GM23338 (cell line): ENCODE measurements at regions not wholly inside any gene's neighbourhood (a gene's known extent, or its start where the extent isn't known, plus 50 kb on each side); places are given as distances from the start of the nearest gene placed in this dataset.

Experiments
- ATAC-seq: fragments of 200-7000 bp; cut with Tn5 transposase; 3 replicates; pipeline ENCODE4 v1.9.1; 2020
- DNase-seq: peaks from one replicate; pipeline ENCODE4 v3.0.0-alpha.2; 2015; ENCODE audit warnings: low spot score
- H2AFZ ChIP-seq: fragments of 200-600 bp; sonication (generic); 2 replicates; pipeline ENCODE4 v1.8.0; 2016; ENCODE audit warnings: antibody characterized with exemption, mild to moderate bottlenecking, moderate library complexity
- H3F3A ChIP-seq: fragments of 200-600 bp; sonication (generic); replicated peaks from 2 replicates; pipeline ENCODE4 v1.8.0; 2017; ENCODE audit warnings: antibody characterized with exemption, mixed run types, low read depth
- H3K27ac ChIP-seq: fragments of 200-600 bp; sonication (generic); 2 replicates; pipeline ENCODE4 v1.6.1; 2016; ENCODE audit warnings: low read depth
- H3K27me3 ChIP-seq: fragments of 200-600 bp; sonication (generic); 2 replicates; pipeline ENCODE4 v1.8.0; 2016; ENCODE audit warnings: mild to moderate bottlenecking, mixed run types, moderate library complexity; ENCODE audit not compliant: insufficient read depth
- H3K36me3 ChIP-seq: fragments of 200-600 bp; sonication (generic); 2 replicates; pipeline ENCODE4 v1.8.0; 2016; ENCODE audit warnings: mild to moderate bottlenecking; ENCODE audit not compliant: insufficient read depth
- H3K4me1 ChIP-seq: fragments of 200-600 bp; sonication (generic); 2 replicates; pipeline ENCODE4 v1.8.0; 2016; ENCODE audit warnings: mild to moderate bottlenecking, moderate library complexity; ENCODE audit not compliant: insufficient read depth
- H3K4me2 ChIP-seq: fragments of 200-600 bp; sonication (generic); 2 replicates; pipeline ENCODE4 v1.7.1; 2017; ENCODE audit warnings: mixed run types
- H3K4me3 ChIP-seq: fragments of 200-600 bp; sonication (generic); 2 replicates; pipeline ENCODE4 v1.6.1; 2016; ENCODE audit warnings: mixed run types
- H3K79me2 ChIP-seq: fragments of 200-600 bp; sonication (generic); replicated peaks from 2 replicates; pipeline ENCODE4 v1.8.0; 2017; ENCODE audit warnings: mild to moderate bottlenecking; ENCODE audit not compliant: insufficient read depth
- H3K9me2 ChIP-seq: fragments of 200-600 bp; sonication (generic); 2 replicates; pipeline ENCODE4 v1.8.0; 2017; ENCODE audit not compliant: insufficient read depth
- H4K20me1 ChIP-seq: fragments of 200-600 bp; sonication (generic); replicated peaks from 2 replicates; pipeline ENCODE4 v1.8.0; 2017; ENCODE audit warnings: mild to moderate bottlenecking; ENCODE audit not compliant: insufficient read depth
- H3K27ac Mint-ChIP-seq: 2 replicates; pipeline ENCODE4 v1.8.0; 2020; ENCODE audit warnings: inconsistent platforms, mild to moderate bottlenecking, moderate library complexity, mixed read lengths
- H3K27me3 Mint-ChIP-seq: 3 replicates; pipeline ENCODE4 v1.8.0; 2022; ENCODE audit warnings: low read depth, mild to moderate bottlenecking, moderate library complexity, mixed read lengths, inconsistent platforms; ENCODE audit not compliant: insufficient read depth, poor library complexity
- H3K36me3 Mint-ChIP-seq: 3 replicates; pipeline ENCODE4 v1.8.0; 2021; ENCODE audit warnings: low read depth, mild to moderate bottlenecking, inconsistent platforms, moderate library complexity, mixed read lengths
- H3K4me1 Mint-ChIP-seq: 3 replicates; pipeline ENCODE4 v1.8.0; 2020; ENCODE audit warnings: mild to moderate bottlenecking, inconsistent platforms, mixed read lengths
- H3K4me3 Mint-ChIP-seq: 3 replicates; pipeline ENCODE4 v1.8.0; 2021; ENCODE audit warnings: moderate library complexity, mild to moderate bottlenecking, inconsistent platforms, mixed read lengths
- H3K9me3 Mint-ChIP-seq: 3 replicates; pipeline ENCODE4 v1.8.0; 2020; ENCODE audit warnings: moderate library complexity, mild to moderate bottlenecking, inconsistent platforms, mixed read lengths
- CREB1 ChIP-seq: fragments of 250-450 bp; sonication (Bioruptor Pico); IDR thresholded peaks from 2 replicates; pipeline ENCODE4 v1.5.0; 2020; ENCODE audit warnings: low read depth, mild to moderate bottlenecking, moderate library complexity
- CTCF ChIP-seq, 2 experiments: fragments of 200-600 bp in 1 of 2; sonication (generic) in 1 of 2; conservative IDR thresholded peaks; 2 replicates each; pipeline versions ENCODE4 v1.5.1 to v1.6.1; 2016 to 2017; ENCODE audit warnings: antibody characterized with exemption in 2 of 2, low read depth in 2 of 2, mild to moderate bottlenecking in 2 of 2, moderate library complexity in 1 of 2
- ETS1 ChIP-seq: IDR thresholded peaks from 2 replicates; pipeline ENCODE4 v1.6.1; 2016; ENCODE audit warnings: antibody characterized with exemption
- EZH2 ChIP-seq: fragments of 200-600 bp; sonication (generic); IDR thresholded peaks from one replicate; pipeline ENCODE4 v1.8.0; 2017; ENCODE audit warnings: antibody characterized with exemption, mild to moderate bottlenecking, low read depth; ENCODE audit not compliant: unreplicated experiment
- EZH2phosphoT487 ChIP-seq: fragments of 200-600 bp; sonication (generic); IDR thresholded peaks from one replicate; pipeline ENCODE4 v1.8.1; 2018; ENCODE audit warnings: antibody characterized with exemption; ENCODE audit not compliant: unreplicated experiment
- JUNB ChIP-seq: IDR thresholded peaks from one replicate; pipeline ENCODE4 v1.6.1; 2016; ENCODE audit warnings: antibody characterized with exemption; ENCODE audit not compliant: unreplicated experiment
- NANOG ChIP-seq: IDR thresholded peaks from 2 replicates; pipeline ENCODE4 v1.6.1; 2016; ENCODE audit warnings: antibody characterized with exemption, borderline replicate concordance
- POLR2AphosphoS5 ChIP-seq: IDR thresholded peaks from 2 replicates; pipeline ENCODE4 v1.6.1; 2016; ENCODE audit warnings: antibody characterized with exemption, low read depth
- REST ChIP-seq: IDR thresholded peaks from one replicate; pipeline ENCODE4 v1.6.1; 2018; ENCODE audit warnings: antibody characterized with exemption; ENCODE audit not compliant: unreplicated experiment
- STAT1 ChIP-seq: IDR thresholded peaks from one replicate; pipeline ENCODE4 v1.6.1; 2016; ENCODE audit warnings: antibody characterized with exemption; ENCODE audit not compliant: unreplicated experiment
- ZNF114 ChIP-seq: fragments of 250-450 bp; sonication (Bioruptor Pico); IDR thresholded peaks from 2 replicates; pipeline ENCODE4 v1.5.0; 2020; ENCODE audit warnings: mild to moderate bottlenecking, moderate library complexity
- ZNF331 ChIP-seq: fragments of 250-450 bp; sonication (Bioruptor Pico); IDR thresholded peaks from 2 replicates; pipeline ENCODE4 v1.5.0; 2020; ENCODE audit warnings: low read depth, mild to moderate bottlenecking, moderate library complexity
- ZNF462 ChIP-seq: fragments of 250-450 bp; sonication (Bioruptor Pico); IDR thresholded peaks from 2 replicates; pipeline ENCODE4 v1.5.0; 2020; ENCODE audit warnings: mild to moderate bottlenecking, moderate library complexity

GRCh38 chr7:131745390-131746248 lies 189.2 kb upstream of the PODXL start:
- peaks cover 42% of the 10 kb centered on the region for H3K4me1 Mint-ChIP-seq
- ATAC-seq: peak; percentile 96
- H3K9me3 Mint-ChIP-seq: no peaks in the 10 kb centered on the region; the same call in 2 of the 3 replicates
- Histone ChIP-seq H3K4me1 (peaks cover 35% of the 10 kb centered on the region), H2AFZ (no peak overlapping the region), H3K27me3 (no peaks in the 10 kb centered on the region), H3K4me2 (no peak overlapping the region), H3K36me3 (no peaks in the 10 kb centered on the region), H3K4me3 (no peak overlapping the region), H4K20me1 (no peaks in the 10 kb centered on the region), H3K79me2 (no peaks in the 10 kb centered on the region), H3K9me2 (peaks cover 7% of the 10 kb centered on the region; the same call in 1 of the 2 replicates), H3F3A (no peaks in the 10 kb centered on the region), H3K27ac (no peak overlapping the region)
- DNase-seq: peak; percentile 87
- no peak overlapping the region for H3K4me3 Mint-ChIP-seq
- peak overlapping the region; percentile 11; the same call in 1 of the 2 replicates for H3K27ac Mint-ChIP-seq
- no peaks in the 10 kb centered on the region for H3K36me3 Mint-ChIP-seq
- TF ChIP-seq POLR2AphosphoS5 (no peak), REST (peak; percentile 92), EZH2phosphoT487 (no peak), STAT1 (no peak), ZNF331 (CRISPR knock-in tag) (no peak), ETS1 (no peak), EZH2 (no peak), JUNB (no peak), CREB1 (CRISPR knock-in tag) (no peak), NANOG (no peak), ZNF462 (CRISPR knock-in tag) (peak; percentile 51; the same call in 1 of the 2 replicates), CTCF (conservative IDR thresholded peaks at IDR 0.05; ENCODE audit: low read depth in 2 of 2) (no peak), ZNF114 (CRISPR knock-in tag) (0 out of 2 replicates have a peak, but pooled peaks have one; percentile 45)
- peaks cover 2% of the 10 kb centered on the region for H3K27me3 Mint-ChIP-seq
